BLaER1 (cell line): ENCODE measurements at regions not wholly inside any gene's neighbourhood (a gene's known extent, or its start where the extent isn't known, plus 50 kb on each side); places are given as distances from the start of the nearest gene placed in this dataset.

Experiments
- H3K27ac ChIP-seq: shearing (Covaris generic); formaldehyde crosslinking; 2 replicates; pipeline ENCODE4 v1.8.1; 2022
- H3K27me3 ChIP-seq: shearing (Covaris generic); formaldehyde crosslinking; 2 replicates; pipeline ENCODE4 v1.8.1; 2022
- H3K36me3 ChIP-seq: shearing (Covaris generic); formaldehyde crosslinking; 2 replicates; pipeline ENCODE4 v1.8.1; 2022
- H3K4me1 ChIP-seq: shearing (Covaris generic); formaldehyde crosslinking; 2 replicates; pipeline ENCODE4 v1.8.1; 2022
- H3K4me2 ChIP-seq: shearing (Covaris generic); formaldehyde crosslinking; 2 replicates; pipeline ENCODE4 v1.8.1; 2022
- H3K4me3 ChIP-seq: shearing (Covaris generic); formaldehyde crosslinking; 2 replicates; pipeline ENCODE4 v1.8.1; 2022
- H3K9ac ChIP-seq: shearing (Covaris generic); formaldehyde crosslinking; 2 replicates; pipeline ENCODE4 v1.8.1; 2022
- H3K9me3 ChIP-seq: shearing (Covaris generic); formaldehyde crosslinking; 2 replicates; pipeline ENCODE4 v1.8.1; 2022
- H4K20me1 ChIP-seq: shearing (Covaris generic); formaldehyde crosslinking; 2 replicates; pipeline ENCODE4 v1.8.1; 2022
- Cebpa-rat ChIP-seq: shearing (Covaris generic); IDR thresholded peaks from 2 replicates; pipeline ENCODE4 v1.8.1; 2022

GRCh38 chr15:45834622-45835021, 199.8 kb downstream of the SQOR start:
- Histone ChIP-seq H3K9ac (no peak overlapping the region), H3K4me3 (no peak overlapping the region), H4K20me1 (no peaks in the 10 kb centered on the region), H3K4me1 (peaks cover 11% of the 10 kb centered on the region), H3K27ac (no peak overlapping the region), H3K36me3 (no peaks in the 10 kb centered on the region), H3K27me3 (no peaks in the 10 kb centered on the region), H3K4me2 (no peak overlapping the region), H3K9me3 (peaks cover 19% of the 10 kb centered on the region)
- no peak for TF ChIP-seq Cebpa-rat

- Histone ChIP-seq H3K4me2 (no peak overlapping the region), H3K27ac (no peak overlapping the region), H3K4me1 (peaks cover 29% of the 10 kb centered on the region), H3K36me3 (no peaks in the 10 kb centered on the region), H3K4me3 (no peak overlapping the region), H3K9me3 (0 out of 2 replicates have a peak, but pooled peaks cover under 1% of the 10 kb centered on the region), H3K27me3 (no peaks in the 10 kb centered on the region), H3K9ac (no peak overlapping the region), H4K20me1 (no peaks in the 10 kb centered on the region)
- no peak for TF ChIP-seq Cebpa-rat
These were observed 207.3 kb downstream of the SQOR start for GRCh38 chr15:45842151-45842550.

DNA sequence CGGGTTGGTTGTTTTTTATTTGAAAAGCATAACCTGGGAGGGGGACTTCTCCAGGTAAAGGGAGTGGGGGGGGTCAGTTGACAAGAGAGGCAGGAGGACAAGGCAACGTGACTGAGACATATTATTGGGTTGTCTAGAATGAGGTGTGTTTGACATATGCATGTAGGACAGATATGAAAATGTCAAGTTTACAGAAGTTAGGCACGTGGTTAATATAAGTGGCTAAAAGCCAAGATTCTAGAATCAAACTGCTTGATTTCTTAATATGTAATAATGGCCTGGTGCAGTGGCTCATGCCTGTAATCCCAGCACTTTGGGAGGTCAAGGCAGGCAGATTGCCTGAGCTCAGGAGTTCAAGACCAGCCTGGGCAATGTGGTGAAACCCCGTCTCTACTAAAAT, 212.8 kb downstream of the SQOR start:
- peaks cover 44% of the 10 kb centered on the region for H3K9me3 ChIP-seq
- TF ChIP-seq Cebpa-rat: no peak
- H3K27me3 ChIP-seq: no peaks in the 10 kb centered on the region
- H3K27ac ChIP-seq: no peak overlapping the region
- H3K4me3 ChIP-seq: no peak overlapping the region
- no peak overlapping the region for H3K4me2 ChIP-seq
- H3K9ac ChIP-seq: no peak overlapping the region
- no peaks in the 10 kb centered on the region for H4K20me1 ChIP-seq
- H3K36me3 ChIP-seq: no peaks in the 10 kb centered on the region
- peaks cover 18% of the 10 kb centered on the region for H3K4me1 ChIP-seq

GRCh38 chr15:45849136-45849535, 214.3 kb downstream of the SQOR start:
- peaks cover 3% of the 10 kb centered on the region; the same call in 1 of the 2 replicates for H3K36me3 ChIP-seq
- no peak for TF ChIP-seq Cebpa-rat
- H4K20me1 ChIP-seq: no peaks in the 10 kb centered on the region
- H3K9me3 ChIP-seq: peaks cover 46% of the 10 kb centered on the region
- no peak overlapping the region for H3K27ac ChIP-seq
- H3K4me3 ChIP-seq: no peak overlapping the region
- peaks cover 18% of the 10 kb centered on the region for H3K4me1 ChIP-seq
- no peak overlapping the region for H3K9ac ChIP-seq
- H3K27me3 ChIP-seq: no peaks in the 10 kb centered on the region
- peak overlapping the region; percentile 32 for H3K4me2 ChIP-seq

DNA sequence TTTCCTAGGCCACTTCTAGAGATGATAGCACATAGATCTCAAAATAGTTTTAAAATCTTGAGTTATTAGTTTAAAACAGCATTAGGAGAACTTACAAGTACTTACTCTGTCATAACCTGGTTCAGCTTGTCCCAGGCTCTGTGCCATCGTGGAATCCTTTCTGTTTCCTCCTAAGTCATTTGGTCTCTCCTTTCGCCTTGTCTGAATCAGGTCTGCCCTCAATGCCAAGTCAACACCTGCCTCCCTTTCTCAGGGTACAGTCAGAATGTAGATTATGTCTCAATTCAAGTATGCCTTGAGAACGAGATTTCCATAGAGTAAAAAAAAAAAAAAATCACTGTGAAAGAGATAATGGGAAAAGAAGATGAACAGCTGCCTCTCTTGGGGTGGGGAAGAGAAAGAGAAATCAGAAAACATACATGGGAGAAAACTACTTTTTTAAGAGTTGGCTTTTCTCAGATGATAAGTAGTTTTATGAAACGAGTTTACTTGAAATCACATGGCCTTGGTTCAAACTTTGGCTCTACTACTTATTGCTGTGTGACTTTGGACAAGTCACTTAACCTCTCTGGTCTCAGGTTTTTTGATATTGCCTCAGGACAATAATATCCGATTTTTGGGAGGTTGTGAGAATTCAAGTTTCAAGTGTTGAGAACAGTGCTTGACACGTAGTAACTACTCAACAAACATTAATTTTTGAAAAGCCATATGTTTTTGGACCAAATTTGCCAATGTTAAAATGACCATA, 219.8 kb downstream of the SQOR start:
- Histone ChIP-seq H3K4me1 (peaks cover 13% of the 10 kb centered on the region; the same call in 1 of the 2 replicates), H3K36me3 (peaks cover 3% of the 10 kb centered on the region; the same call in 1 of the 2 replicates), H3K9me3 (peaks cover 22% of the 10 kb centered on the region), H3K27me3 (no peaks in the 10 kb centered on the region), H3K27ac (no peak overlapping the region), H3K4me2 (no peak overlapping the region), H3K9ac (no peak overlapping the region), H4K20me1 (no peaks in the 10 kb centered on the region), H3K4me3 (no peak overlapping the region)
- TF ChIP-seq Cebpa-rat: no peak

DNA sequence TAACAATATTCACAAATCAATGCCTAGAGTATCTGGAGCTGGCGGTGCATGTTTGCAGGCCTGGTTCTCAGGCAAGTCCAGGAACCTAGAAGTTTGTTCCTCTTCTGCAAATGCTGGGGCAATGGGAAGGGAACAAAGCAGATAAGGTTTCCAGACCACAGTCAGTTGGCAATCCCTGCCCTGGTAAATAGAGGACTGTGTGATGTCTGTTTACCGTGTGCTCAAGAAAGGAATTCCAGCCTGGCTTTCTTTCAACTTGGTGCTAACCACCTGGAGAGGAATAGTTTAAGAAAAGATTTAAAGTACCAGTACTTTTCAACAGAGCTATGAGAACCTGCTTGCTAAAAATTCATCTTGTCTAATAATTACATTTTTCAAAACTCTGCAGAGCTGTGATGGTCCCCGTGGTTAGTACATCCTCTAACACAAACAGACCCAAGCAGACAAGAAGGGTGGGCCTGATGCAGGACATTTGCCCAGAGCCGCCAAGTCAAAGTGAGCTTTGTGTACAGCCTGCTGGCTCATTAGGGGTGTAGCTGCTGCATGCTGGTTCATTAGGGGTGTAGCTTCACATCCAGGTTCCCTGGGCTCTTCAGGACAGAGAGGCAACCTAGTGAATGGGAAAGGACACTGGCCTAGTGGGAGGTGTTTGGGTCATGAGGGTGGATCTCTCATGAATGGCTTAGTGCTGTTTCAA, 220.5 kb downstream of the SQOR start:
- no peak for TF ChIP-seq Cebpa-rat
- Histone ChIP-seq H3K4me3 (no peak overlapping the region), H3K27ac (no peak overlapping the region), H3K27me3 (no peaks in the 10 kb centered on the region), H3K4me2 (no peak overlapping the region), H3K4me1 (peaks cover 7% of the 10 kb centered on the region; the same call in 1 of the 2 replicates), H3K9me3 (peaks cover 15% of the 10 kb centered on the region), H3K36me3 (peaks cover 3% of the 10 kb centered on the region; the same call in 1 of the 2 replicates), H3K9ac (no peak overlapping the region), H4K20me1 (no peaks in the 10 kb centered on the region)

- Histone ChIP-seq H3K4me3 (no peak overlapping the region), H3K9me3 (peaks cover 8% of the 10 kb centered on the region), H3K4me1 (peaks cover 6% of the 10 kb centered on the region; the same call in 1 of the 2 replicates), H3K27ac (no peak overlapping the region), H3K4me2 (no peak overlapping the region), H3K9ac (no peak overlapping the region), H3K27me3 (no peaks in the 10 kb centered on the region), H3K36me3 (peaks cover 3% of the 10 kb centered on the region; the same call in 1 of the 2 replicates), H4K20me1 (no peaks in the 10 kb centered on the region)
- TF ChIP-seq Cebpa-rat: no peak
These were observed 221.2 kb downstream of the SQOR start for GRCh38 chr15:45855907-45856579.

- Histone ChIP-seq H3K27ac (no peak overlapping the region), H3K4me3 (no peak overlapping the region), H3K9me3 (peaks cover 4% of the 10 kb centered on the region), H3K4me1 (peaks cover 6% of the 10 kb centered on the region; the same call in 1 of the 2 replicates), H3K4me2 (no peak overlapping the region), H3K27me3 (no peaks in the 10 kb centered on the region), H3K36me3 (peaks cover 3% of the 10 kb centered on the region; the same call in 1 of the 2 replicates), H3K9ac (no peak overlapping the region), H4K20me1 (no peaks in the 10 kb centered on the region)
- no peak for TF ChIP-seq Cebpa-rat
These were observed 222.5 kb downstream of the SQOR start for GRCh38 chr15:45857291-45857690.

DNA sequence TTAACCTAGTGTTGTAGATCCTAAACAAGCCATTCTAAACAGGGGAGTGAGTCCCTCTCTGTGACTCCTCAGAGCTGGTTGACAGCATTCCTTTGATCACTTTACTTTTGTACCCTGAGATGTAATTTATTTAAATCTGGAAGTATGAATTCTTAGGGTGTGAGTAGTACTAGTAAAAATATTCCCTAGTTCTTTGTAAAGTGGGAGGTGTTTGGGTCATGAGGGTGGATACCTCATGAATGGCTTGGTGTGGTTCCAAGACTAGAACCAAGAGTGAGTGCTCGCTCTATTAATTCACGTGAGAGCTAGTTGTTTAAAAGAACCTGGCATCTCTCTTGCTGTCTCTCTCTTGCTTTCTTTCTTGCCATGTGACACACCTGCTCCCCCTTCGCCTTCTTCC, 223.7 kb downstream of the SQOR start:
- Histone ChIP-seq H3K4me2 (no peak overlapping the region), H3K27me3 (no peaks in the 10 kb centered on the region), H3K4me1 (peaks cover 6% of the 10 kb centered on the region; the same call in 1 of the 2 replicates), H3K36me3 (peaks cover under 1% of the 10 kb centered on the region; the same call in 1 of the 2 replicates), H3K27ac (no peak overlapping the region), H3K9ac (no peak overlapping the region), H3K4me3 (no peak overlapping the region), H4K20me1 (no peaks in the 10 kb centered on the region), H3K9me3 (peaks cover 5% of the 10 kb centered on the region)
- TF ChIP-seq Cebpa-rat: no peak
